Caco-2 (cell line): ENCODE measurements at regions not wholly inside any gene's neighbourhood (a gene's known extent, or its start where the extent isn't known, plus 50 kb on each side); places are given as distances from the start of the nearest gene placed in this dataset.

Experiments used
- BruUV-seq: library from RNA; stranded (reverse); fragments of 400-500 nt; replicated peaks from 2 replicates; lab custom pipeline; 2021; lab: Mats Ljungman, UMichigan
- CTCF ChIA-PET: fragments of 300-600 bp; sonication (Branson Sonifier 250); formaldehyde crosslinking; loops from one replicate; lab custom pipeline; 2022; ENCODE audit warnings: antibody characterized with exemption; lab: Charles Lee
- POLR2A ChIA-PET: fragments of 300-600 bp; sonication (Branson Sonifier 250); formaldehyde crosslinking; loops from one replicate; lab custom pipeline; 2022; ENCODE audit warnings: antibody characterized with exemption; lab: Charles Lee
- DNase-seq, 2 experiments: peaks; one replicate each; pipeline versions ENCODE4 v3.0.0 to v3.0.0-alpha.2; 2020 to 2022
- H3K27me3 ChIP-seq: replicated peaks from 2 replicates; pipeline ENCODE4 v1.6.0; 2011; ENCODE audit warnings: low read length; ENCODE audit not compliant: control insufficient read depth, insufficient read depth
- H3K36me3 ChIP-seq: 2 replicates; pipeline ENCODE4 v1.5.1; 2011; ENCODE audit warnings: low read length; ENCODE audit not compliant: control insufficient read depth, insufficient read depth
- H3K4me1 ChIP-seq: fragments of 250-450 bp; sonication (Bioruptor Pico); 2 replicates; pipeline ENCODE4 v1.5.1; 2020; ENCODE audit warnings: mild to moderate bottlenecking
- H3K4me3 ChIP-seq: 2 replicates; pipeline ENCODE4 v1.5.1; 2011; ENCODE audit warnings: low read depth, mild to moderate bottlenecking, control low read depth, low read length
- H3K9me3 ChIP-seq: fragments of 250-450 bp; sonication (Bioruptor Pico); 2 replicates; pipeline ENCODE4 v1.5.1; 2020; ENCODE audit warnings: mild to moderate bottlenecking, moderate library complexity
- H3K27ac Mint-ChIP-seq: one replicate; pipeline ENCODE4 v1.8.0; 2022; ENCODE audit warnings: mixed read lengths; ENCODE audit not compliant: unreplicated experiment
- H3K27me3 Mint-ChIP-seq: one replicate; pipeline ENCODE4 v1.8.0; 2022; ENCODE audit warnings: mixed read lengths; ENCODE audit not compliant: insufficient read depth, unreplicated experiment
- H3K36me3 Mint-ChIP-seq: one replicate; pipeline ENCODE4 v1.8.0; 2022; ENCODE audit warnings: mild to moderate bottlenecking, mixed read lengths; ENCODE audit not compliant: insufficient read depth, unreplicated experiment
- H3K4me1 Mint-ChIP-seq: one replicate; pipeline ENCODE4 v1.8.0; 2022; ENCODE audit warnings: low read depth, mixed read lengths; ENCODE audit not compliant: unreplicated experiment
- H3K4me3 Mint-ChIP-seq: one replicate; pipeline ENCODE4 v1.8.0; 2022; ENCODE audit warnings: mild to moderate bottlenecking, moderate library complexity, mixed read lengths; ENCODE audit not compliant: unreplicated experiment
- H3K9me3 Mint-ChIP-seq: one replicate; pipeline ENCODE4 v1.8.0; 2022; ENCODE audit warnings: mixed read lengths; ENCODE audit not compliant: unreplicated experiment
- intact Hi-C: fragments of 100-400 bp; cut with micrococcal nuclease; formaldehyde crosslinking; loops from one replicate; pipeline ENCODE4 v1.10.0; 2022; ENCODE audit not compliant: unreplicated experiment
- TF ChIP-seq, protein P1 (sequence below), 2 experiments: fragments of 200-600 bp in 1 of 2; IDR thresholded peaks; 1 replicate in 1 of 2; 2 replicates in 1 of 2; pipeline versions ENCODE4 v1.5.1 to v1.8.0; 2011 to 2022; ENCODE audit warnings: antibody characterized with exemption in 1 of 2, control low read depth in 1 of 2, inconsistent platforms in 1 of 2, low read depth in 1 of 2, low read length in 1 of 2, mild to moderate bottlenecking in 1 of 2, moderate library complexity in 1 of 2; ENCODE audit not compliant: insufficient read depth in 1 of 2, severe bottlenecking in 1 of 2, unreplicated experiment in 1 of 2

DNA sequence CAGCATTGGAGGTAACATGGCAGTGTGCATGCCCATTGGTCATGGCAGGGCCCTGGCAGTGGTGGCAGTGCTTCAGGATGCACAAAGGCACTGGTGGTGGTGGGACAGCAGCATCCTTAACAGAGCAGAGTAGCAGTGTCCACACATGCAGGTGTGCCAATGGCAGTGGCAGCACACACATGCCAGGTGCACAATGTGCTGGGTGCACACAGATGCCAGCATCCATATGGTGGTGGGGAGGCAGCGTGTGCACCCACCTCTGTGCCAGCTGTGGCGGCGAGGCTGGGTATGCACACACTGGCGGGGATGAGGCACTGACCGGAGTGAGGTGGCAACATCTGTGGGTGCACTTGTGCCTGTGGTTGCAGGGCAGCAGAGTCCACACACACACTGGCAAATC is 150.6 kb downstream of the SI start:
- Mint-ChIP-seq H3K4me1 (no peaks in the 10 kb centered on the region), H3K27ac (no peak overlapping the region), H3K27me3 (no peaks in the 10 kb centered on the region), H3K9me3 (no peaks in the 10 kb centered on the region), H3K4me3 (no peak overlapping the region), H3K36me3 (no peaks in the 10 kb centered on the region)
- Histone ChIP-seq H3K9me3 (no peaks in the 10 kb centered on the region; the same call in 1 of the 2 replicates), H3K27me3 (no peaks in the 10 kb centered on the region), H3K4me1 (no peaks in the 10 kb centered on the region), H3K4me3 (no peak overlapping the region), H3K36me3 (no peaks in the 10 kb centered on the region)
- ChIA-PET CTCF (no interaction called here), POLR2A (no interaction called here)
- TF ChIP-seq, protein P1, sequence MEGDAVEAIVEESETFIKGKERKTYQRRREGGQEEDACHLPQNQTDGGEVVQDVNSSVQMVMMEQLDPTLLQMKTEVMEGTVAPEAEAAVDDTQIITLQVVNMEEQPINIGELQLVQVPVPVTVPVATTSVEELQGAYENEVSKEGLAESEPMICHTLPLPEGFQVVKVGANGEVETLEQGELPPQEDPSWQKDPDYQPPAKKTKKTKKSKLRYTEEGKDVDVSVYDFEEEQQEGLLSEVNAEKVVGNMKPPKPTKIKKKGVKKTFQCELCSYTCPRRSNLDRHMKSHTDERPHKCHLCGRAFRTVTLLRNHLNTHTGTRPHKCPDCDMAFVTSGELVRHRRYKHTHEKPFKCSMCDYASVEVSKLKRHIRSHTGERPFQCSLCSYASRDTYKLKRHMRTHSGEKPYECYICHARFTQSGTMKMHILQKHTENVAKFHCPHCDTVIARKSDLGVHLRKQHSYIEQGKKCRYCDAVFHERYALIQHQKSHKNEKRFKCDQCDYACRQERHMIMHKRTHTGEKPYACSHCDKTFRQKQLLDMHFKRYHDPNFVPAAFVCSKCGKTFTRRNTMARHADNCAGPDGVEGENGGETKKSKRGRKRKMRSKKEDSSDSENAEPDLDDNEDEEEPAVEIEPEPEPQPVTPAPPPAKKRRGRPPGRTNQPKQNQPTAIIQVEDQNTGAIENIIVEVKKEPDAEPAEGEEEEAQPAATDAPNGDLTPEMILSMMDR (IDR thresholded peaks at IDR 0.05; ENCODE audit: insufficient read depth in 1 of 2, low read depth in 1 of 2, low read length in 1 of 2, severe bottlenecking in 1 of 2, unreplicated experiment in 1 of 2): no peak
- BruUV-seq: no TSS peak
- no peak for DNase-seq
- intact Hi-C loops: no loop called here

DNA sequence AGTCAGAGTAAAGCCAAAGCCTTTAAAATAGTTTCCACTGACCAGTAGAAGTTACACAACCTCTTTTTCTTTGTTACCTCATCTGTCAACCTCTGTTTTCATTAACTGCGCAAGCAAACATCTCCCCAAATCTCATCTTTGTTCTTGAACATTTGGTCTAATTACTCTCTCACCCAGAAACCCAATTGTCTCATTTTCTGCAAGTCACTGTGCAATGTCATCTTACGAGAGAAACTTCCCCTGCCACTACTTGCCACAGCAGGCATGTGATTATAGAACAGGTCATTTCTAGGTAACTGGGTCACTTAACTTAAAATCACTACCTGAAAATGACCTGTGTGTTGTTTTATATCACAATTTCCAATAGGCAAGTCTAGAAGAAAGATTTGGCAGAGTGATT is 159.4 kb downstream of the SI start:
- no peaks in the 10 kb centered on the region for H3K4me1 ChIP-seq
- H3K27me3 ChIP-seq: no peaks in the 10 kb centered on the region
- Mint-ChIP-seq H3K36me3 (no peaks in the 10 kb centered on the region), H3K4me3 (no peak overlapping the region), H3K27me3 (no peaks in the 10 kb centered on the region), H3K4me1 (no peaks in the 10 kb centered on the region), H3K27ac (no peak overlapping the region), H3K9me3 (no peaks in the 10 kb centered on the region)
- H3K36me3 ChIP-seq: no peaks in the 10 kb centered on the region
- no peaks in the 10 kb centered on the region for H3K9me3 ChIP-seq
- BruUV-seq: no TSS peak
- no peak for DNase-seq
- ChIA-PET CTCF (no interaction called here), POLR2A (no interaction called here)
- intact Hi-C loops: no loop called here
- H3K4me3 ChIP-seq: no peak overlapping the region
- TF ChIP-seq, protein P1 (IDR thresholded peaks at IDR 0.05; ENCODE audit: insufficient read depth in 1 of 2, low read depth in 1 of 2, low read length in 1 of 2, severe bottlenecking in 1 of 2, unreplicated experiment in 1 of 2): no peak

DNA sequence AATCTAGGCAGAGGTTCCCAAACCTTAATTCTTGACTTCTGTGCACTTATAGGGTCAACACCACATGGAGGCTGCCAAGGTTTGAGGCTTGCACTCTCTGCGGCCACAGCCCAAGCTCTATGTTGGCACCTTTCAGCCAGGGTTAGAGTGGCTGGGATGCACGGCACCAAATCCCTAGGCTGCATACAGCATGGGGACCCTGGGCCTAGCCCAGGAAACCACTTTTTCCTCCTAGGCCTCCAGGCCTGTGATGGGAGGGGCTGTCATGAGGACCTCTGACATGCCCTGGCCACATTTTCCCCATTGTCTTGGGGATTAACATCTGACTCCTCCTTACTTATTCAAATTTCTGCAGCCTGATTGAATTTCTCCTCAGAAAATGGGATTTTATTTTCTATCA is 165.4 kb downstream of the SI start:
- BruUV-seq: no TSS peak

More for the DNA sequence above, 165.4 kb downstream of the SI start:
- H3K4me3 Mint-ChIP-seq: no peak overlapping the region
- Histone ChIP-seq H3K9me3 (no peaks in the 10 kb centered on the region), H3K4me3 (no peak overlapping the region), H3K27me3 (no peaks in the 10 kb centered on the region), H3K4me1 (no peaks in the 10 kb centered on the region), H3K36me3 (no peaks in the 10 kb centered on the region)
- no peaks in the 10 kb centered on the region for H3K36me3 Mint-ChIP-seq
- peaks cover 9% of the 10 kb centered on the region for H3K9me3 Mint-ChIP-seq
- intact Hi-C loops: no loop called here
- H3K27ac Mint-ChIP-seq: no peak overlapping the region
- ChIA-PET POLR2A (no interaction called here), CTCF (no interaction called here)
- H3K27me3 Mint-ChIP-seq: no peaks in the 10 kb centered on the region
- TF ChIP-seq, protein P1 (IDR thresholded peaks at IDR 0.05; ENCODE audit: insufficient read depth in 1 of 2, low read depth in 1 of 2, low read length in 1 of 2, severe bottlenecking in 1 of 2, unreplicated experiment in 1 of 2): no peak
- no peaks in the 10 kb centered on the region for H3K4me1 Mint-ChIP-seq
- no peak for DNase-seq
